PC-9 (cell line): ENCODE measurements at regions not wholly inside any gene's neighbourhood (a gene's known extent, or its start where the extent isn't known, plus 50 kb on each side); places are given as distances from the start of the nearest gene placed in this dataset.

ENCODE experiments used
- BruUV-seq: library from RNA; stranded (reverse); fragments of 400-500 nt; replicated peaks from 2 replicates; lab custom pipeline; 2021; lab: Mats Ljungman, UMichigan
- CTCF ChIA-PET: fragments of 300-600 bp; sonication (Branson Sonifier 250); formaldehyde crosslinking; loops from one replicate; lab custom pipeline; 2022; ENCODE audit warnings: antibody characterized with exemption; lab: Charles Lee
- POLR2A ChIA-PET: fragments of 300-600 bp; sonication (Branson Sonifier 250); formaldehyde crosslinking; loops from one replicate; lab custom pipeline; 2022; ENCODE audit warnings: antibody characterized with exemption; ENCODE audit not compliant: unreplicated experiment; lab: Charles Lee
- DNase-seq, 2 experiments: peaks; one replicate each; pipeline versions ENCODE4 v3.0.0 to v3.0.0-alpha.2; 2015 to 2022; ENCODE audit warnings: mixed read lengths in 1 of 2
- H2AFZ ChIP-seq: fragments of 200-600 bp; sonication (generic); 2 replicates; pipeline ENCODE4 v1.8.1; 2017; ENCODE audit warnings: antibody characterized with exemption
- H3F3A ChIP-seq: fragments of 200-600 bp; sonication (generic); 2 replicates; pipeline ENCODE4 v1.8.1; 2017; ENCODE audit warnings: antibody characterized with exemption, mild to moderate bottlenecking, low read depth; ENCODE audit not compliant: insufficient read depth
- H3K27ac ChIP-seq: fragments of 200-600 bp; sonication (generic); 2 replicates; pipeline ENCODE4 v1.6.1; 2016; ENCODE audit warnings: mixed run types
- H3K27me3 ChIP-seq: fragments of 200-600 bp; sonication (generic); 2 replicates; pipeline ENCODE4 v1.6.1; 2016; ENCODE audit warnings: low read depth, mixed run types; ENCODE audit not compliant: insufficient read depth
- H3K36me3 ChIP-seq: fragments of 200-600 bp; sonication (generic); 2 replicates; pipeline ENCODE4 v1.6.1; 2016; ENCODE audit warnings: low read depth, mixed run types
- H3K4me1 ChIP-seq: fragments of 200-600 bp; sonication (generic); replicated peaks from 2 replicates; pipeline ENCODE4 v1.6.1; 2016; ENCODE audit warnings: mixed run types; ENCODE audit not compliant: insufficient read depth
- H3K4me2 ChIP-seq: fragments of 200-600 bp; sonication (generic); 2 replicates; pipeline ENCODE4 v1.6.1; 2017; ENCODE audit warnings: mixed run types
- H3K4me3 ChIP-seq: fragments of 200-600 bp; sonication (generic); 2 replicates; pipeline ENCODE4 v1.6.1; 2016; ENCODE audit warnings: mixed run types
- H3K79me2 ChIP-seq: fragments of 200-600 bp; sonication (generic); 2 replicates; pipeline ENCODE4 v1.6.1; 2017; ENCODE audit warnings: low read depth, mixed run types
- H3K9me2 ChIP-seq: fragments of 200-600 bp; sonication (generic); 2 replicates; pipeline ENCODE4 v1.8.1; 2017; ENCODE audit warnings: mild to moderate bottlenecking; ENCODE audit not compliant: insufficient read depth
- H3K9me3 ChIP-seq: fragments of 200-600 bp; sonication (generic); 2 replicates; pipeline ENCODE4 v1.8.1; 2016; ENCODE audit warnings: low read depth; ENCODE audit not compliant: insufficient read depth
- H4K20me1 ChIP-seq: fragments of 200-600 bp; sonication (generic); 2 replicates; pipeline ENCODE4 v1.8.1; 2017; ENCODE audit not compliant: insufficient read depth
- CTCF ChIP-seq: fragments of 200-600 bp; sonication (generic); conservative IDR thresholded peaks from 2 replicates; pipeline ENCODE4 v1.6.1; 2017; ENCODE audit warnings: mixed run types, antibody characterized with exemption, mild to moderate bottlenecking, moderate library complexity
- EZH2 ChIP-seq: fragments of 200-600 bp; sonication (generic); IDR thresholded peaks from 2 replicates; pipeline ENCODE4 v1.8.0; 2017; ENCODE audit warnings: antibody characterized with exemption, low read depth
- intact Hi-C: fragments of 100-400 bp; cut with micrococcal nuclease; formaldehyde crosslinking; loops from one replicate; pipeline ENCODE4 v1.10.0; 2022; ENCODE audit not compliant: unreplicated experiment

GRCh38 chr12:74801625-74802024 lies 264.0 kb downstream of the ATXN7L3B start:
- no peaks in the 10 kb centered on the region for H3K4me1 ChIP-seq
- H3K36me3 ChIP-seq: no peaks in the 10 kb centered on the region
- H3K27ac ChIP-seq: no peak overlapping the region
- no peaks in the 10 kb centered on the region for H3F3A ChIP-seq
- BruUV-seq: no TSS peak
- no peaks in the 10 kb centered on the region for H3K79me2 ChIP-seq
- DNase-seq: no peak
- no peaks in the 10 kb centered on the region for H4K20me1 ChIP-seq
- H3K4me3 ChIP-seq: no peak overlapping the region
- ChIA-PET POLR2A (no interaction called here), CTCF (no interaction called here)
- no peak overlapping the region for H2AFZ ChIP-seq
- intact Hi-C loops: loop anchor here (5.0 to 10.0 kb wide), 2 partner anchors 486 to 703 kb away; no protein-coding TSS in a partner anchor
- H3K9me3 ChIP-seq: no peaks in the 10 kb centered on the region; the same call in 1 of the 2 replicates
- H3K27me3 ChIP-seq: no peaks in the 10 kb centered on the region
- no peak overlapping the region for H3K4me2 ChIP-seq
- TF ChIP-seq CTCF (no peak), EZH2 (no peak)
- H3K9me2 ChIP-seq: 0 out of 2 replicates have a peak, but pooled peaks cover 5% of the 10 kb centered on the region

DNA sequence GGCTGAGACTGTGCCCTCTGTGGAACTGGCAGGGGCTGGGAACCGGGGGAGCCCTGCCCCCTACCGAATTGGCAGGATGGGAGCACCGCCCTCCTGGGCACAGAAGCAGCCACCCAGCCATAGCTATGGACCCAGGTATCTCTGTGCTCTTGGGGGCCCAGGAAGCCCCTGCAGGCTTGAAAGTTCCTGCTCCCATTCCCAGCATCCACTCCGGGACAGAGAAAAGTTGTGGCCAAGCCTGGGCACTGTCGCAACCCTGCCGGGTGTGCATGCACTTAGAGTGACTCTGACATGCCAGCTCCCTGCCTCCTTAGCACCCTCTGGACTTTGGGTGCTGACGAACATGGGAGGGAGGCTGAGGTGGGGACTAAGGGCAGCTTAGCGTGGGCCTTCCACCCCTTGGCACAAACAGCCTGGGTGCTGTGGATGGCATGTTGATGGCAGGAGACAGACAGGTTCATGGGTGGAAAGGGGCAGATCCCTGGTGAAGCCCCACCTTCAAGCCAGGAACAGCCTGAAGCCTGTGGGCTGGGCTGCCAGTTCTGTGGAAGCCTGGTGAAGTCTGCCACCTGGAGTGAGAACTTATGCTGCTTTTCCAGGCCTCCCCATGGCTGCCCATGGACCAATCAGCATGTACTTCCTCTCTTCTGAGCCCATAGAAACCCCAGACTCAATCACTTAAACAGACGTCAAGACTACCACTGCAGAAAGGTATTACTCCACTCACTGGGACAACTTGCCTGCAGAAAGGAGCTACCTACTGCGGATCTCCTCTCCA lies 279.0 kb downstream of the ATXN7L3B start:
- H3K27me3 ChIP-seq: no peaks in the 10 kb centered on the region
- H3K36me3 ChIP-seq: no peaks in the 10 kb centered on the region
- no peaks in the 10 kb centered on the region for H4K20me1 ChIP-seq
- ChIA-PET CTCF (no interaction called here), POLR2A (no interaction called here)
- 0 out of 2 replicates have a peak, but pooled peaks cover 5% of the 10 kb centered on the region for H3K9me3 ChIP-seq
- no peaks in the 10 kb centered on the region for H3K9me2 ChIP-seq
- H3K4me1 ChIP-seq: no peaks in the 10 kb centered on the region
- H3K79me2 ChIP-seq: no peaks in the 10 kb centered on the region
- no TSS peak for BruUV-seq
- no peak overlapping the region for H3K4me2 ChIP-seq
- no peak overlapping the region for H2AFZ ChIP-seq
- H3K4me3 ChIP-seq: no peak overlapping the region
- TF ChIP-seq CTCF: no peak
- no peak for TF ChIP-seq EZH2
- DNase-seq: no peak
- no peak overlapping the region for H3K27ac ChIP-seq
- intact Hi-C loops: no loop called here
- H3F3A ChIP-seq: no peaks in the 10 kb centered on the region

DNA sequence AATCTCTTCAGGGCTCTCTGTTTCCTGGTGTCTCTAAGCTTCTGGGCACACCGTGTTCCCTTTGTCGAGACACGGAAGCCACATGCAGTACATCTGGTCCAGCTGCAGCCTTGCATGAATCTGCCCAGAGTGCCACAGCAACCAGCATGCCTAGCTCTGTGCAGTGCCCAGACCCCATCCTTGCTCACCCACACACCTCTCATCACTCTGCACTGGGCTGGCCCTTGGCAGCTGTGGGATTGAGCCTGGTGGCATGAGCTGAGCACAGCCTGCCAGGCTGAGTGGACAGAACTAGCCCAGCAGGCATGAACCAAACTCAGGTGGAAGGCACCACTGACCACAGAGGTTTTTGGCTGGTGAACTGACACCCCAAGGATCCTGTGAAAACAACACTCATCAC lies 279.9 kb downstream of the ATXN7L3B start:
- no TSS peak for BruUV-seq
- TF ChIP-seq EZH2: no peak
- no peak for TF ChIP-seq CTCF
- POLR2A ChIA-PET: no interaction called here

More for the DNA sequence above, 279.9 kb downstream of the ATXN7L3B start:
- Histone ChIP-seq H4K20me1 (no peaks in the 10 kb centered on the region), H3K4me2 (no peak overlapping the region), H3K36me3 (no peaks in the 10 kb centered on the region), H3K9me2 (no peaks in the 10 kb centered on the region), H2AFZ (no peak overlapping the region), H3F3A (no peaks in the 10 kb centered on the region), H3K79me2 (no peaks in the 10 kb centered on the region), H3K27me3 (no peaks in the 10 kb centered on the region), H3K4me3 (no peak overlapping the region), H3K4me1 (no peaks in the 10 kb centered on the region), H3K27ac (no peak overlapping the region), H3K9me3 (0 out of 2 replicates have a peak, but pooled peaks cover 5% of the 10 kb centered on the region)
- CTCF ChIA-PET: no interaction called here
- intact Hi-C loops: no loop called here
- DNase-seq: no peak
